ENCODE measurements at regions not wholly inside any gene's neighbourhood (a gene's known extent, or its start where the extent isn't known, plus 50 kb on each side); places are given as distances from the start of the nearest gene placed in this dataset.
A peak's percentile ranks its signal among the peaks of the same experiment; 100 is the strongest.

GRCh38 chr16:86988920-86989696, 328.1 kb downstream of the C16orf95 start:
- no peaks in the 10 kb centered on the region for H3K9me3 ChIP-seq (replicated peaks in 1 of 2; ENCODE audit: control insufficient read depth in 2 of 2, insufficient read depth in 1 of 2, low read depth in 1 of 2, low read length in 2 of 2)
- no peak overlapping the region for H2BK120ac ChIP-seq (ENCODE audit: low read depth, low read length)
- H4K8ac ChIP-seq (ENCODE audit: low read depth, low read length): no peak overlapping the region
- H3K4ac ChIP-seq (ENCODE audit: low read length): no peak overlapping the region
- H2BK15ac ChIP-seq (ENCODE audit: low read length): no peak overlapping the region
- H3K4me3 ChIP-seq (ENCODE audit: low read length in 2 of 2): no peak overlapping the region
- H3K18ac ChIP-seq (ENCODE audit: low read length): peak overlapping the region; percentile 61
- no peaks in the 10 kb centered on the region for H3K27me3 ChIP-seq (ENCODE audit: control insufficient read depth in 3 of 3, insufficient read depth in 3 of 3, low read depth in 1 of 3, low read length in 3 of 3)
- H4K91ac ChIP-seq (ENCODE audit: low read depth, low read length, poor library complexity): no peak overlapping the region
- no peaks in the 10 kb centered on the region for H3K36me3 ChIP-seq (replicated peaks in 1 of 2; ENCODE audit: control insufficient read depth in 2 of 2, insufficient read depth in 2 of 2, low read length in 2 of 2)
- WGBS, 2 donors (ENCODE audit: extremely low coverage in 2 of 2, insufficient read length in 2 of 2, insufficient replicate concordance in 1 of 2): no CpG with 5 or more reads among the region's 25 CpGs
- H2BK12ac ChIP-seq (ENCODE audit: low read length): no peak overlapping the region
- H3K4me2 ChIP-seq (ENCODE audit: insufficient read depth, low read length, poor library complexity, severe bottlenecking): no peak overlapping the region
- no peaks in the 10 kb centered on the region for H3K79me1 ChIP-seq (ENCODE audit: low read depth, low read length)
- H2AK5ac ChIP-seq (ENCODE audit: low read depth, low read length): no peak overlapping the region
- peak overlapping the region; percentile 24 for H3K9ac ChIP-seq (ENCODE audit: low read depth, low read length, poor library complexity)
- DNase-seq (ENCODE audit: low spot score): no peak
- H3K27ac ChIP-seq (replicated peaks; ENCODE audit: low read length): no peak overlapping the region
- H3K4me1 ChIP-seq (ENCODE audit: control insufficient read depth in 2 of 2, insufficient read depth in 1 of 2, low read depth in 1 of 2, low read length in 2 of 2): peaks cover 0 to 12% of the 10 kb centered on the region in 2 donors
- no peak overlapping the region for H2BK5ac ChIP-seq (ENCODE audit: low read length)
- H3K14ac ChIP-seq (ENCODE audit: low read length): no peak overlapping the region
- no peak overlapping the region for H3K23ac ChIP-seq (ENCODE audit: low read depth, low read length, poor library complexity)
- H2AFZ ChIP-seq (ENCODE audit: low read length): no peak overlapping the region

DNA sequence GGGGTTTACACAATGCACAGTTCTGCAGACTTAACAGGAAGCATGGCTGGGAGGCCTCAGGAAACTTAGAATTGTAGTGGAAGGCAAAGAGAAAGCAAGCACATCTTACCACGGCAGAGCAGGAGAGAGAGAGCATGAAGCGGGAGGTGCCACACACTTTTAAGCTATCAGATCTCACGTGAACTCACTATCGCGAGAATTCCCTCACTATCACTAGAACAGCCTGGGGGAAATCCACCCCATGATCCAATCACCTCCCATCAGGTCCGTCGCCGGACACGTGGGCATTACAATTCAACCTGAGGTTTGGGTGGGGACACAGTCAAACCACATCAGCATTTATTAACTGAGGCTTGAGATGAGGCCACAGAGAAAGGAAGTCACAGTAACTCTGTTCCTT, 326.7 kb downstream of the C16orf95 start:
- H3K4me2 ChIP-seq (ENCODE audit: insufficient read depth, low read length, poor library complexity, severe bottlenecking): no peak overlapping the region
- H3K79me1 ChIP-seq (ENCODE audit: low read depth, low read length): no peaks in the 10 kb centered on the region
- no peak overlapping the region for H3K4me3 ChIP-seq (ENCODE audit: low read length in 2 of 2)
- WGBS, 2 donors (ENCODE audit: extremely low coverage in 2 of 2, insufficient read length in 2 of 2, insufficient replicate concordance in 1 of 2): no CpG with 5 or more reads among the region's 9 CpGs
- no peaks in the 10 kb centered on the region for H3K27me3 ChIP-seq (ENCODE audit: control insufficient read depth in 3 of 3, insufficient read depth in 3 of 3, low read depth in 1 of 3, low read length in 3 of 3)
- DNase-seq (ENCODE audit: low spot score): no peak
- H3K14ac ChIP-seq (ENCODE audit: low read length): no peak overlapping the region
- no peak overlapping the region for H3K9ac ChIP-seq (ENCODE audit: low read depth, low read length, poor library complexity)
- no peaks in the 10 kb centered on the region for H3K36me3 ChIP-seq (replicated peaks in 1 of 2; ENCODE audit: control insufficient read depth in 2 of 2, insufficient read depth in 2 of 2, low read length in 2 of 2)
- H2AK5ac ChIP-seq (ENCODE audit: low read depth, low read length): no peak overlapping the region
- H3K27ac ChIP-seq (replicated peaks; ENCODE audit: low read length): no peak overlapping the region
- H4K91ac ChIP-seq (ENCODE audit: low read depth, low read length, poor library complexity): no peak overlapping the region
- no peaks in the 10 kb centered on the region for H3K9me3 ChIP-seq (replicated peaks in 1 of 2; ENCODE audit: control insufficient read depth in 2 of 2, insufficient read depth in 1 of 2, low read depth in 1 of 2, low read length in 2 of 2)
- no peak overlapping the region for H3K23ac ChIP-seq (ENCODE audit: low read depth, low read length, poor library complexity)
- H2BK12ac ChIP-seq (ENCODE audit: low read length): no peak overlapping the region
- no peak overlapping the region for H4K8ac ChIP-seq (ENCODE audit: low read depth, low read length)
- H2AFZ ChIP-seq (ENCODE audit: low read length): no peak overlapping the region
- no peak overlapping the region for H2BK5ac ChIP-seq (ENCODE audit: low read length)
- H2BK120ac ChIP-seq (ENCODE audit: low read depth, low read length): no peak overlapping the region
- H3K4me1 ChIP-seq (ENCODE audit: control insufficient read depth in 2 of 2, insufficient read depth in 1 of 2, low read depth in 1 of 2, low read length in 2 of 2): peaks cover 0 to 9% of the 10 kb centered on the region in 2 donors
- H3K4ac ChIP-seq (ENCODE audit: low read length): no peak overlapping the region
- H2BK15ac ChIP-seq (ENCODE audit: low read length): no peak overlapping the region
- no peak overlapping the region for H3K18ac ChIP-seq (ENCODE audit: low read length)

- no peak overlapping the region for H3K14ac ChIP-seq (ENCODE audit: low read length)
- H4K91ac ChIP-seq (ENCODE audit: low read depth, low read length, poor library complexity): no peak overlapping the region
- no CpG with 5 or more reads among the region's 4 CpGs for WGBS, 2 donors (ENCODE audit: extremely low coverage in 2 of 2, insufficient read length in 2 of 2, insufficient replicate concordance in 1 of 2)
- no peaks in the 10 kb centered on the region for H3K9me3 ChIP-seq (replicated peaks in 1 of 2; ENCODE audit: control insufficient read depth in 2 of 2, insufficient read depth in 1 of 2, low read depth in 1 of 2, low read length in 2 of 2)
- no peak overlapping the region for H3K4me3 ChIP-seq (ENCODE audit: low read length in 2 of 2)
- H3K79me1 ChIP-seq (ENCODE audit: low read depth, low read length): no peaks in the 10 kb centered on the region
- no peak overlapping the region for H3K27ac ChIP-seq (replicated peaks; ENCODE audit: low read length)
- H2BK120ac ChIP-seq (ENCODE audit: low read depth, low read length): no peak overlapping the region
- no peak overlapping the region for H2AK5ac ChIP-seq (ENCODE audit: low read depth, low read length)
- no peaks in the 10 kb centered on the region for H3K27me3 ChIP-seq (ENCODE audit: control insufficient read depth in 3 of 3, insufficient read depth in 3 of 3, low read depth in 1 of 3, low read length in 3 of 3)
- H3K4me2 ChIP-seq (ENCODE audit: insufficient read depth, low read length, poor library complexity, severe bottlenecking): no peak overlapping the region
- H4K8ac ChIP-seq (ENCODE audit: low read depth, low read length): no peak overlapping the region
- H3K36me3 ChIP-seq (replicated peaks in 1 of 2; ENCODE audit: control insufficient read depth in 2 of 2, insufficient read depth in 2 of 2, low read length in 2 of 2): no peaks in the 10 kb centered on the region
- DNase-seq (ENCODE audit: low spot score): no peak
- no peak overlapping the region for H2BK5ac ChIP-seq (ENCODE audit: low read length)
- H2BK15ac ChIP-seq (ENCODE audit: low read length): no peak overlapping the region
- H3K18ac ChIP-seq (ENCODE audit: low read length): no peak overlapping the region
- no peak overlapping the region for H3K4ac ChIP-seq (ENCODE audit: low read length)
- H2AFZ ChIP-seq (ENCODE audit: low read length): no peak overlapping the region
- H3K23ac ChIP-seq (ENCODE audit: low read depth, low read length, poor library complexity): no peak overlapping the region
- H3K4me1 ChIP-seq (ENCODE audit: control insufficient read depth in 2 of 2, insufficient read depth in 1 of 2, low read depth in 1 of 2, low read length in 2 of 2): peaks cover 0 to 5% of the 10 kb centered on the region in 2 donors
- no peak overlapping the region for H3K9ac ChIP-seq (ENCODE audit: low read depth, low read length, poor library complexity)
- H2BK12ac ChIP-seq (ENCODE audit: low read length): no peak overlapping the region
Observed at GRCh38 chr16:86991679-86992078, 325.5 kb downstream of the C16orf95 start.

- Histone ChIP-seq H2AFZ (ENCODE audit: low read length) (no peak overlapping the region), H3K27me3 (ENCODE audit: control insufficient read depth in 3 of 3, insufficient read depth in 3 of 3, low read depth in 1 of 3, low read length in 3 of 3) (no peaks in the 10 kb centered on the region), H3K9ac (ENCODE audit: low read depth, low read length, poor library complexity) (no peak overlapping the region), H4K8ac (ENCODE audit: low read depth, low read length) (no peak overlapping the region), H2BK15ac (ENCODE audit: low read length) (no peak overlapping the region), H3K9me3 (replicated peaks in 1 of 2; ENCODE audit: control insufficient read depth in 2 of 2, insufficient read depth in 1 of 2, low read depth in 1 of 2, low read length in 2 of 2) (no peaks in the 10 kb centered on the region), H2BK12ac (ENCODE audit: low read length) (no peak overlapping the region), H3K4me2 (ENCODE audit: insufficient read depth, low read length, poor library complexity, severe bottlenecking) (no peak overlapping the region), H3K79me1 (ENCODE audit: low read depth, low read length) (no peaks in the 10 kb centered on the region), H3K4me3 (ENCODE audit: low read length in 2 of 2) (no peak overlapping the region), H3K4me1 (ENCODE audit: control insufficient read depth in 2 of 2, insufficient read depth in 1 of 2, low read depth in 1 of 2, low read length in 2 of 2) (peaks cover 0 to 5% of the 10 kb centered on the region in 2 donors), H2AK5ac (ENCODE audit: low read depth, low read length) (no peak overlapping the region), H2BK120ac (ENCODE audit: low read depth, low read length) (no peak overlapping the region), H3K4ac (ENCODE audit: low read length) (no peak overlapping the region), H3K18ac (ENCODE audit: low read length) (no peak overlapping the region), H2BK5ac (ENCODE audit: low read length) (no peak overlapping the region), H3K27ac (replicated peaks; ENCODE audit: low read length) (no peak overlapping the region), H3K36me3 (replicated peaks in 1 of 2; ENCODE audit: control insufficient read depth in 2 of 2, insufficient read depth in 2 of 2, low read length in 2 of 2) (no peaks in the 10 kb centered on the region), H3K14ac (ENCODE audit: low read length) (no peak overlapping the region), H3K23ac (ENCODE audit: low read depth, low read length, poor library complexity) (no peak overlapping the region), H4K91ac (ENCODE audit: low read depth, low read length, poor library complexity) (no peak overlapping the region)
- DNase-seq (ENCODE audit: low spot score): no peak
- WGBS, 2 donors (ENCODE audit: extremely low coverage in 2 of 2, insufficient read length in 2 of 2, insufficient replicate concordance in 1 of 2): no CpG with 5 or more reads among the region's 5 CpGs
Observed at GRCh38 chr16:86992587-86992986, 324.6 kb downstream of the C16orf95 start.
